ENCODE measurements at regions not wholly inside any gene's neighbourhood (a gene's known extent, or its start where the extent isn't known, plus 50 kb on each side); places are given as distances from the start of the nearest gene placed in this dataset.

GRCh38 chr5:110812639-110813038, 73.8 kb downstream of the SLC25A46 start:
- Histone ChIP-seq H3K4me1 (ENCODE audit: insufficient read depth, low read length) (no peaks in the 10 kb centered on the region), H3K36me3 (ENCODE audit: insufficient read depth, low read length) (no peaks in the 10 kb centered on the region), H3K9me3 (ENCODE audit: control insufficient read depth in 1 of 2, insufficient read depth in 1 of 2, low read length in 2 of 2) (no peaks in the 10 kb centered on the region), H3K27ac (ENCODE audit: low read depth in 1 of 2, low read length in 2 of 2) (no peak overlapping the region), H3K4me3 (ENCODE audit: low read length) (no peak overlapping the region), H3K27me3 (ENCODE audit: control insufficient read depth in 1 of 2, insufficient read depth in 2 of 2, low read length in 2 of 2) (no peaks in the 10 kb centered on the region)
- H3K27ac Mint-ChIP-seq, result no peak overlapping the region
- H3K4me1 Mint-ChIP-seq (ENCODE audit: low read depth), result no peaks in the 10 kb centered on the region
- no peaks in the 10 kb centered on the region for H3K36me3 Mint-ChIP-seq (ENCODE audit: low read depth)
- no peak for ATAC-seq (ENCODE audit: poor library complexity)
- no peak overlapping the region for H3K4me3 Mint-ChIP-seq
- CTCF ChIA-PET, result no interaction called here
- peaks cover 32% of the 10 kb centered on the region for H3K27me3 Mint-ChIP-seq
- no peak for DNase-seq
- H3K9me3 Mint-ChIP-seq, result peaks cover 6% of the 10 kb centered on the region
- no peak for TF ChIP-seq CTCF (IDR thresholded peaks at IDR 0.05)
- intact Hi-C loops (cut with DNase I, micrococcal nuclease), result no loop called here
- POLR2A ChIA-PET, result no interaction called here

- no peak overlapping the region for H3K4me3 ChIP-seq (ENCODE audit: low read length)
- no peaks in the 10 kb centered on the region for H3K9me3 ChIP-seq (ENCODE audit: control insufficient read depth in 1 of 2, insufficient read depth in 1 of 2, low read length in 2 of 2)
- Mint-ChIP-seq H3K27ac (no peak overlapping the region), H3K4me1 (ENCODE audit: low read depth) (no peaks in the 10 kb centered on the region), H3K9me3 (peaks cover 6% of the 10 kb centered on the region), H3K4me3 (no peak overlapping the region), H3K36me3 (ENCODE audit: low read depth) (no peaks in the 10 kb centered on the region), H3K27me3 (peaks cover 18% of the 10 kb centered on the region)
- no peaks in the 10 kb centered on the region for H3K27me3 ChIP-seq (ENCODE audit: control insufficient read depth in 1 of 2, insufficient read depth in 2 of 2, low read length in 2 of 2)
- ATAC-seq (ENCODE audit: poor library complexity) (no peak), DNase-seq (no peak)
- ChIA-PET CTCF (no interaction called here), POLR2A (no interaction called here)
- intact Hi-C loops (cut with DNase I, micrococcal nuclease), result no loop called here
- no peaks in the 10 kb centered on the region for H3K36me3 ChIP-seq (ENCODE audit: insufficient read depth, low read length)
- H3K27ac ChIP-seq (ENCODE audit: low read depth in 1 of 2, low read length in 2 of 2), result no peak overlapping the region
- no peak for TF ChIP-seq CTCF (IDR thresholded peaks at IDR 0.05)
- no peaks in the 10 kb centered on the region for H3K4me1 ChIP-seq (ENCODE audit: insufficient read depth, low read length)
Measured at GRCh38 chr5:110815916-110816605, 77.3 kb downstream of the SLC25A46 start.

- ChIA-PET CTCF (interaction anchor here (0.5 kb wide), 1 partner anchor 13 kb away, joined by 3 read pairs; no protein-coding TSS in a partner anchor), POLR2A (no interaction called here)
- Histone ChIP-seq H3K27me3 (ENCODE audit: control insufficient read depth in 1 of 2, insufficient read depth in 2 of 2, low read length in 2 of 2) (no peaks in the 10 kb centered on the region), H3K27ac (ENCODE audit: low read depth in 1 of 2, low read length in 2 of 2) (no peak overlapping the region), H3K36me3 (ENCODE audit: insufficient read depth, low read length) (no peaks in the 10 kb centered on the region), H3K4me1 (ENCODE audit: insufficient read depth, low read length) (no peaks in the 10 kb centered on the region), H3K9me3 (ENCODE audit: control insufficient read depth in 1 of 2, insufficient read depth in 1 of 2, low read length in 2 of 2) (no peaks in the 10 kb centered on the region), H3K4me3 (ENCODE audit: low read length) (no peak overlapping the region)
- no peak overlapping the region for H3K27ac Mint-ChIP-seq
- H3K4me1 Mint-ChIP-seq (ENCODE audit: low read depth), result no peaks in the 10 kb centered on the region
- H3K9me3 Mint-ChIP-seq, result no peaks in the 10 kb centered on the region
- no peaks in the 10 kb centered on the region for H3K36me3 Mint-ChIP-seq (ENCODE audit: low read depth)
- H3K4me3 Mint-ChIP-seq, result no peak overlapping the region
- peaks cover 6% of the 10 kb centered on the region for H3K27me3 Mint-ChIP-seq
- TF ChIP-seq CTCF (IDR thresholded peaks at IDR 0.05), result no peak
- no peak for DNase-seq
- intact Hi-C loops (cut with DNase I, micrococcal nuclease), result no loop called here
- no peak for ATAC-seq (ENCODE audit: poor library complexity)
Measured at GRCh38 chr5:110817459-110817858, 78.7 kb downstream of the SLC25A46 start.

All from CD4-positive, alpha-beta T cell (primary cell).